Caco-2 (cell line): ENCODE measurements at regions not wholly inside any gene's neighbourhood (a gene's known extent, or its start where the extent isn't known, plus 50 kb on each side); places are given as distances from the start of the nearest gene placed in this dataset.

Experiments used
- BruUV-seq: library from RNA; stranded (reverse); fragments of 400-500 nt; replicated peaks from 2 replicates; lab custom pipeline; 2021; lab: Mats Ljungman, UMichigan
- CTCF ChIA-PET: fragments of 300-600 bp; sonication (Branson Sonifier 250); formaldehyde crosslinking; loops from one replicate; lab custom pipeline; 2022; ENCODE audit warnings: antibody characterized with exemption; lab: Charles Lee
- POLR2A ChIA-PET: fragments of 300-600 bp; sonication (Branson Sonifier 250); formaldehyde crosslinking; loops from one replicate; lab custom pipeline; 2022; ENCODE audit warnings: antibody characterized with exemption; lab: Charles Lee
- DNase-seq, 2 experiments: peaks; one replicate each; pipeline versions ENCODE4 v3.0.0 to v3.0.0-alpha.2; 2020 to 2022
- H3K27me3 ChIP-seq: replicated peaks from 2 replicates; pipeline ENCODE4 v1.6.0; 2011; ENCODE audit warnings: low read length; ENCODE audit not compliant: control insufficient read depth, insufficient read depth
- H3K36me3 ChIP-seq: 2 replicates; pipeline ENCODE4 v1.5.1; 2011; ENCODE audit warnings: low read length; ENCODE audit not compliant: control insufficient read depth, insufficient read depth
- H3K4me1 ChIP-seq: fragments of 250-450 bp; sonication (Bioruptor Pico); 2 replicates; pipeline ENCODE4 v1.5.1; 2020; ENCODE audit warnings: mild to moderate bottlenecking
- H3K4me3 ChIP-seq: 2 replicates; pipeline ENCODE4 v1.5.1; 2011; ENCODE audit warnings: low read depth, mild to moderate bottlenecking, control low read depth, low read length
- H3K9me3 ChIP-seq: fragments of 250-450 bp; sonication (Bioruptor Pico); 2 replicates; pipeline ENCODE4 v1.5.1; 2020; ENCODE audit warnings: mild to moderate bottlenecking, moderate library complexity
- H3K27ac Mint-ChIP-seq: one replicate; pipeline ENCODE4 v1.8.0; 2022; ENCODE audit warnings: mixed read lengths; ENCODE audit not compliant: unreplicated experiment
- H3K27me3 Mint-ChIP-seq: one replicate; pipeline ENCODE4 v1.8.0; 2022; ENCODE audit warnings: mixed read lengths; ENCODE audit not compliant: insufficient read depth, unreplicated experiment
- H3K36me3 Mint-ChIP-seq: one replicate; pipeline ENCODE4 v1.8.0; 2022; ENCODE audit warnings: mild to moderate bottlenecking, mixed read lengths; ENCODE audit not compliant: insufficient read depth, unreplicated experiment
- H3K4me1 Mint-ChIP-seq: one replicate; pipeline ENCODE4 v1.8.0; 2022; ENCODE audit warnings: low read depth, mixed read lengths; ENCODE audit not compliant: unreplicated experiment
- H3K4me3 Mint-ChIP-seq: one replicate; pipeline ENCODE4 v1.8.0; 2022; ENCODE audit warnings: mild to moderate bottlenecking, moderate library complexity, mixed read lengths; ENCODE audit not compliant: unreplicated experiment
- H3K9me3 Mint-ChIP-seq: one replicate; pipeline ENCODE4 v1.8.0; 2022; ENCODE audit warnings: mixed read lengths; ENCODE audit not compliant: unreplicated experiment
- intact Hi-C: fragments of 100-400 bp; cut with micrococcal nuclease; formaldehyde crosslinking; loops from one replicate; pipeline ENCODE4 v1.10.0; 2022; ENCODE audit not compliant: unreplicated experiment
- TF ChIP-seq, protein P1 (sequence below), 2 experiments: fragments of 200-600 bp in 1 of 2; IDR thresholded peaks; 1 replicate in 1 of 2; 2 replicates in 1 of 2; pipeline versions ENCODE4 v1.5.1 to v1.8.0; 2011 to 2022; ENCODE audit warnings: antibody characterized with exemption in 1 of 2, control low read depth in 1 of 2, inconsistent platforms in 1 of 2, low read depth in 1 of 2, low read length in 1 of 2, mild to moderate bottlenecking in 1 of 2, moderate library complexity in 1 of 2; ENCODE audit not compliant: insufficient read depth in 1 of 2, severe bottlenecking in 1 of 2, unreplicated experiment in 1 of 2

- H3K27me3 Mint-ChIP-seq, result no peaks in the 10 kb centered on the region
- H3K4me3 ChIP-seq, result no peak overlapping the region
- ChIA-PET CTCF (interaction anchor here (1.2 kb wide), 1 partner anchor 25 kb away, joined by 3 read pairs; no protein-coding TSS in a partner anchor), POLR2A (no interaction called here)
- DNase-seq, result no peak
- H3K36me3 ChIP-seq, result no peaks in the 10 kb centered on the region; the same call in 1 of the 2 replicates
- H3K36me3 Mint-ChIP-seq, result peaks cover 26% of the 10 kb centered on the region
- no peaks in the 10 kb centered on the region for H3K27me3 ChIP-seq
- no peak overlapping the region for H3K4me3 Mint-ChIP-seq
- BruUV-seq, result no TSS peak
- peaks cover 23% of the 10 kb centered on the region for H3K4me1 ChIP-seq
- intact Hi-C loops, result no loop called here
- peaks cover 32% of the 10 kb centered on the region for H3K4me1 Mint-ChIP-seq
- H3K27ac Mint-ChIP-seq, result no peak overlapping the region
- peaks cover 46% of the 10 kb centered on the region for H3K9me3 Mint-ChIP-seq
- TF ChIP-seq, protein P1, sequence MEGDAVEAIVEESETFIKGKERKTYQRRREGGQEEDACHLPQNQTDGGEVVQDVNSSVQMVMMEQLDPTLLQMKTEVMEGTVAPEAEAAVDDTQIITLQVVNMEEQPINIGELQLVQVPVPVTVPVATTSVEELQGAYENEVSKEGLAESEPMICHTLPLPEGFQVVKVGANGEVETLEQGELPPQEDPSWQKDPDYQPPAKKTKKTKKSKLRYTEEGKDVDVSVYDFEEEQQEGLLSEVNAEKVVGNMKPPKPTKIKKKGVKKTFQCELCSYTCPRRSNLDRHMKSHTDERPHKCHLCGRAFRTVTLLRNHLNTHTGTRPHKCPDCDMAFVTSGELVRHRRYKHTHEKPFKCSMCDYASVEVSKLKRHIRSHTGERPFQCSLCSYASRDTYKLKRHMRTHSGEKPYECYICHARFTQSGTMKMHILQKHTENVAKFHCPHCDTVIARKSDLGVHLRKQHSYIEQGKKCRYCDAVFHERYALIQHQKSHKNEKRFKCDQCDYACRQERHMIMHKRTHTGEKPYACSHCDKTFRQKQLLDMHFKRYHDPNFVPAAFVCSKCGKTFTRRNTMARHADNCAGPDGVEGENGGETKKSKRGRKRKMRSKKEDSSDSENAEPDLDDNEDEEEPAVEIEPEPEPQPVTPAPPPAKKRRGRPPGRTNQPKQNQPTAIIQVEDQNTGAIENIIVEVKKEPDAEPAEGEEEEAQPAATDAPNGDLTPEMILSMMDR (IDR thresholded peaks at IDR 0.05; ENCODE audit: insufficient read depth in 1 of 2, low read depth in 1 of 2, low read length in 1 of 2, severe bottlenecking in 1 of 2, unreplicated experiment in 1 of 2), result no peak
- H3K9me3 ChIP-seq, result peaks cover 13% of the 10 kb centered on the region; the same call in 1 of the 2 replicates
Observed at GRCh38 chr5:82390088-82390487, 111.9 kb upstream of the RPS23 start.

DNA sequence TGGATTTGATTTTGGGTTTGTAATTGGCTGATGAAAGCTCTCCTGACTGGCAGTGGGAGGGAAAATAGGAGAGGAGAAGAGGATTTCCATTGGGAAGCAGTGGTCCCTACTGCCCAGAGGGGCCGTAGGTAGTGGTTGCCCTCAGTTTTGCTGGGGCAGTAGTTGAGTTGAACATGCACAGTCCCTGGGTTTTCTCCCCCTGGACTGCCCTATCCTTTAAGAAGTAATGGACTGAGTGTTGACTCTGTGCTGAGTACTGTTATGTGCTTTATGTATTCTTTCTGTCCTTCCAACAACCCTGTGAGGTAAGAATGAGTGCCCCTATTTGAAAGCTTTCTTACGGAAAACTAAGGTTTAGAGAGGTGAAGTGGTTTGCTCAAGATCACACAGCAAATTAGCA lies 111.2 kb upstream of the RPS23 start:
- Mint-ChIP-seq H3K9me3 (peaks cover 54% of the 10 kb centered on the region), H3K27ac (no peak overlapping the region), H3K4me1 (peaks cover 39% of the 10 kb centered on the region), H3K36me3 (peaks cover 32% of the 10 kb centered on the region), H3K4me3 (no peak overlapping the region), H3K27me3 (no peaks in the 10 kb centered on the region)
- ChIA-PET CTCF (interaction anchor here (1.2 kb wide), 1 partner anchor 24 kb away, joined by 3 read pairs; no protein-coding TSS in a partner anchor), POLR2A (no interaction called here)
- H3K9me3 ChIP-seq, result peaks cover 13% of the 10 kb centered on the region; the same call in 1 of the 2 replicates
- no peaks in the 10 kb centered on the region for H3K27me3 ChIP-seq
- no peaks in the 10 kb centered on the region; the same call in 1 of the 2 replicates for H3K36me3 ChIP-seq
- DNase-seq, result no peak
- H3K4me1 ChIP-seq, result peaks cover 23% of the 10 kb centered on the region
- intact Hi-C loops, result no loop called here
- no TSS peak for BruUV-seq
- no peak overlapping the region for H3K4me3 ChIP-seq
- TF ChIP-seq, protein P1 (IDR thresholded peaks at IDR 0.05; ENCODE audit: insufficient read depth in 1 of 2, low read depth in 1 of 2, low read length in 1 of 2, severe bottlenecking in 1 of 2, unreplicated experiment in 1 of 2), result no peak

DNA sequence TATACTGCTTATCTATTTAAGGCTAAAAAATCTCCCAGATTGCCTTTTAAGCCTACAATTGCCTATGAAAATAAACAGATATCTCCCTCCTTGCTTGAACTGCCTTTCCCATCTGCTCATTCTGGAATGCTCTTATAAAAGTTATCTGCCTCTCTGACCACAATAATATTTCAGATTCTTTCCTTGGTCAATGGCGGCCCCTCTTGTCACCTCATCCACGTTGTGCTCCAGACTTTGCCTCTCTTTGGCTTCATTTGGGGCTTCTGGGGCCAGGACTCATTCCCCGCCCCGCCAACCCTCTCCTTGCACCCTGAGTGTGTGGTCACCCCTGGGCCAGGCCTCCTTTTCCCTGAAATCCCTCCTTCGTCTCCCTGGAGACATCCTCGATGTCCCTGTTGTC lies 110.0 kb upstream of the RPS23 start:
- Histone ChIP-seq H3K9me3 (peaks cover 13% of the 10 kb centered on the region; the same call in 1 of the 2 replicates), H3K4me1 (peaks cover 23% of the 10 kb centered on the region), H3K4me3 (no peak overlapping the region), H3K27me3 (no peaks in the 10 kb centered on the region), H3K36me3 (no peaks in the 10 kb centered on the region; the same call in 1 of the 2 replicates)
- H3K36me3 Mint-ChIP-seq, result peaks cover 32% of the 10 kb centered on the region
- H3K27me3 Mint-ChIP-seq, result no peaks in the 10 kb centered on the region
- H3K27ac Mint-ChIP-seq, result peak overlapping the region; percentile 73
- BruUV-seq, result no TSS peak
- H3K9me3 Mint-ChIP-seq, result peaks cover 65% of the 10 kb centered on the region
- H3K4me1 Mint-ChIP-seq, result peaks cover 39% of the 10 kb centered on the region
- TF ChIP-seq, protein P1 (IDR thresholded peaks at IDR 0.05; ENCODE audit: insufficient read depth in 1 of 2, low read depth in 1 of 2, low read length in 1 of 2, severe bottlenecking in 1 of 2, unreplicated experiment in 1 of 2), result no peak
- ChIA-PET POLR2A (no interaction called here), CTCF (no interaction called here)
- H3K4me3 Mint-ChIP-seq, result peak overlapping the region; percentile 54
- intact Hi-C loops, result no loop called here
- no peak for DNase-seq
